HG03442 (cell line): ENCODE measurements at regions not wholly inside any gene's neighbourhood (a gene's known extent, or its start where the extent isn't known, plus 50 kb on each side); places are given as distances from the start of the nearest gene placed in this dataset.

Source experiments
- ATAC-seq: cut with Tn5 transposase; IDR thresholded peaks from one replicate; pipeline ENCODE4 v1.9.1; 2021; ENCODE audit warnings: mild to moderate bottlenecking, moderate library complexity; ENCODE audit not compliant: unreplicated experiment

GRCh38 chr13:105213512-105213911, 1322.0 kb downstream of the EFNB2 start:
- ATAC-seq = no peak

GRCh38 chr13:105207572-105208293, 1327.7 kb downstream of the EFNB2 start:
- ATAC-seq = no peak

GRCh38 chr13:105202354-105202753, 1333.1 kb downstream of the EFNB2 start:
- peak; percentile 81 for ATAC-seq

- no peak for ATAC-seq
These were observed 1334.1 kb downstream of the EFNB2 start for GRCh38 chr13:105201351-105201750.

GRCh38 chr13:105200181-105200580, 1335.3 kb downstream of the EFNB2 start:
- ATAC-seq = no peak

GRCh38 chr13:105196052-105196451, 1339.4 kb downstream of the EFNB2 start:
- no peak for ATAC-seq

GRCh38 chr13:105193026-105193425, 1342.4 kb downstream of the EFNB2 start:
- ATAC-seq = no peak

GRCh38 chr13:105184201-105184600, 1351.3 kb downstream of the EFNB2 start:
- ATAC-seq = no peak

- ATAC-seq = no peak
These were observed 1358.1 kb downstream of the EFNB2 start for GRCh38 chr13:105177265-105177900.

GRCh38 chr13:105170438-105170837, 1365.0 kb downstream of the EFNB2 start:
- ATAC-seq = no peak

- ATAC-seq = no peak
These were observed 1367.2 kb downstream of the EFNB2 start for GRCh38 chr13:105168295-105168694.

GRCh38 chr13:105167385-105167784, 1368.1 kb downstream of the EFNB2 start:
- no peak for ATAC-seq

GRCh38 chr13:105165449-105166125, 1369.9 kb downstream of the EFNB2 start:
- peak; percentile 91 for ATAC-seq

- ATAC-seq = no peak
These were observed 1375.6 kb downstream of the EFNB2 start for GRCh38 chr13:105159841-105160240.

- ATAC-seq = no peak
These were observed 1381.9 kb downstream of the EFNB2 start for GRCh38 chr13:105153611-105154010.

- no peak for ATAC-seq
These were observed 1383.8 kb downstream of the EFNB2 start for GRCh38 chr13:105151639-105152038.

- ATAC-seq = no peak
These were observed 1388.0 kb downstream of the EFNB2 start for GRCh38 chr13:105147461-105147860.

- no peak for ATAC-seq
These were observed 1390.5 kb downstream of the EFNB2 start for GRCh38 chr13:105144936-105145335.

GRCh38 chr13:105144020-105144419, 1391.4 kb downstream of the EFNB2 start:
- ATAC-seq = no peak

- no peak for ATAC-seq
These were observed 1392.9 kb downstream of the EFNB2 start for GRCh38 chr13:105142556-105142955.

GRCh38 chr13:105139380-105140285, 1395.8 kb downstream of the EFNB2 start:
- peak; percentile 94 for ATAC-seq
